IPS-18a (cell line): ENCODE measurements at regions not wholly inside any gene's neighbourhood (a gene's known extent, or its start where the extent isn't known, plus 50 kb on each side); places are given as distances from the start of the nearest gene placed in this dataset.
A peak's percentile ranks its signal among the peaks of the same experiment; 100 is the strongest.

ENCODE experiments used
- H3K27ac ChIP-seq: one replicate; pipeline ENCODE4 v1.5.1; 2013; ENCODE audit warnings: low read length
- H3K27me3 ChIP-seq: one replicate; pipeline ENCODE4 v1.6.1; 2013; ENCODE audit warnings: mild to moderate bottlenecking, low read length; ENCODE audit not compliant: control insufficient read depth, insufficient read depth
- H3K36me3 ChIP-seq: one replicate; pipeline ENCODE4 v1.6.1; 2013; ENCODE audit warnings: low read depth, low read length; ENCODE audit not compliant: control insufficient read depth
- H3K4me1 ChIP-seq: one replicate; pipeline ENCODE4 v1.6.1; 2013; ENCODE audit warnings: low read depth, low read length; ENCODE audit not compliant: control insufficient read depth
- H3K4me3 ChIP-seq: one replicate; pipeline ENCODE4 v1.5.1; 2013; ENCODE audit warnings: low read length
- H3K9ac ChIP-seq: one replicate; pipeline ENCODE4 v1.6.1; 2013; ENCODE audit warnings: mild to moderate bottlenecking, low read length, moderate library complexity
- H3K9me3 ChIP-seq: one replicate; pipeline ENCODE4 v1.6.1; 2013; ENCODE audit warnings: low read depth, low read length; ENCODE audit not compliant: control insufficient read depth

DNA sequence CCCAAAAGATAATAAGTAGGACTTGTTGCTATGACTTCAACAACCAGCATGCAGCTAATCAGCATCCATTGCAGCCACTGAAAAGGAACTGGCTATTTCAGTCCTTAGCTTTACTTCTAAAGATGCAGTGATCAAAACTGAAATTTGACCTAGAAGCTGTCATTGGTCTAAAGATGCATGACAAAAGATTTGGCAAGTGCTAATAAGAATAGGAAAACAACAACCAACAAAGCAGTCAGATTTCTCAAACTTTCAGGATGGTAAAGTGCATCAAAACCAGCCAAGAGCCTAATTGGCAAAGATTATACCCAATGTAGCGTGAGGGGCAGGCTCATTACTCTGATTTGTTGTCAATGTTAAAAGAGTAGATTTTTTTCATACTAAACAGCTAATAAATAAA, 77.1 kb upstream of the WDR17 start:
- no peaks in the 10 kb centered on the region for H3K9me3 ChIP-seq

DNA sequence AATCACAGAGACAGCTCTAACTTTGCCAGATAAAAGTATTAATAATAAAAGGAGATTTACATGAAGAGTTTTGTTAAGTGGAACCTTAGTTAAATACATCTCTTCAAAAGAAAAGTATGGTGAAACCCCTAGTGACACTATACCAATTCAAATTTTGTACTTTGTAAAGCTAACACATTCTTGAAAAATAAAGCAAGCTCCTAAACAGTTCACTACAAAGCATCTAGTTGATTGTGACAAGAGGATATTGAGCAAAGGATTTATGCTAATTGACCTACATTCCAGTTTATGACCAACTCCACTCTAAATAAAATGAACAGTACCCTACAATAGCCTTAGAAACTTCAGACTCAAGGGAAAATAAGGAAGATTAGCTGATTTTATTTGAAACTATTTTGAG, 69.4 kb upstream of the WDR17 start:
- no peak overlapping the region for H3K4me3 ChIP-seq
- no peak overlapping the region for H3K27ac ChIP-seq
- H3K9ac ChIP-seq = no peak overlapping the region
- H3K27me3 ChIP-seq = peaks cover 9% of the 10 kb centered on the region
- peaks cover 32% of the 10 kb centered on the region for H3K4me1 ChIP-seq
- H3K9me3 ChIP-seq = no peaks in the 10 kb centered on the region
- H3K36me3 ChIP-seq = no peaks in the 10 kb centered on the region

More for the DNA sequence above, 77.1 kb upstream of the WDR17 start:
- H3K27me3 ChIP-seq = no peaks in the 10 kb centered on the region
- H3K9ac ChIP-seq = no peak overlapping the region
- H3K4me1 ChIP-seq = peaks cover 10% of the 10 kb centered on the region
- no peak overlapping the region for H3K4me3 ChIP-seq
- no peak overlapping the region for H3K27ac ChIP-seq
- H3K36me3 ChIP-seq = no peaks in the 10 kb centered on the region

DNA sequence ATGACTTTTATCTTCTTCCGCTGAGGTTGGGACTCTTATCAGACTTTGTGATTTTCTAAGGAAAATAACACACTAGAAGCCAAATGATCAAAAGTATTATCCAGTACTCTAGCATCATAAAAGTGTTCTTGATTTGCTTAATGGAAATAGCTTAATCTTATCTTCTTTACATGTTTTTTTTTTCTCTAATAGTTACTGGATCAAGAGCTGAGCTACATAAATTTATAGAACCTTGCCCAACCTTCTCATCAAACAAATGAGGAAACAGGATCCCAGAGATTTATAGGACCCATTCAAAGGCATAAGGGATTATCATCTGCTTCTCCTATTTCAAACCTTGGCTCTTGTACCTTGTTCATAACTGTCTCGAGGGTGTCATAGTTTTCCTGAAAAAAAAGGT, 68.3 kb upstream of the WDR17 start:
- Histone ChIP-seq H3K27ac (no peak overlapping the region), H3K4me3 (no peak overlapping the region), H3K9ac (no peak overlapping the region), H3K4me1 (peaks cover 32% of the 10 kb centered on the region), H3K9me3 (no peaks in the 10 kb centered on the region), H3K36me3 (no peaks in the 10 kb centered on the region), H3K27me3 (peaks cover 17% of the 10 kb centered on the region)

DNA sequence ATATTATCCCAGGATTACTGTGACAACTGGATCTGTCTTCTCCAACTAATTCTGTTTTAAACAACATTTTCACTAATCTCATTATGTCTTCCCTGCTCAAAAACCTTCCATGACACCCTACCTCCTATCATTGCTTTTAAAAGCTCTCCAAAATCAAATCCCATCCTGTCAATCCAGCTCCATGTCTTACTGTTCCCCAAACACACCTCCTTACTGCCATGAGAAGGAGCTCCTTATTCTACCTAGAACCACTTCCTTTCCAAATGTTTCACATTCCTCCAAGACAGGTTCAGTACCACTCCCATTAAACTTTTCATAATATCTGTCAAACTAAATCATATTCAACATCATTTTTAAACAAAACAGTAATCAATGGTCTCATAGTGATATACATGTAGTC, 66.9 kb upstream of the WDR17 start:
- H3K9ac ChIP-seq = no peak overlapping the region
- peaks cover 35% of the 10 kb centered on the region for H3K4me1 ChIP-seq
- no peak overlapping the region for H3K27ac ChIP-seq
- no peaks in the 10 kb centered on the region for H3K9me3 ChIP-seq
- peaks cover 29% of the 10 kb centered on the region for H3K27me3 ChIP-seq
- no peaks in the 10 kb centered on the region for H3K36me3 ChIP-seq
- H3K4me3 ChIP-seq = peak overlapping the region; percentile 13

DNA sequence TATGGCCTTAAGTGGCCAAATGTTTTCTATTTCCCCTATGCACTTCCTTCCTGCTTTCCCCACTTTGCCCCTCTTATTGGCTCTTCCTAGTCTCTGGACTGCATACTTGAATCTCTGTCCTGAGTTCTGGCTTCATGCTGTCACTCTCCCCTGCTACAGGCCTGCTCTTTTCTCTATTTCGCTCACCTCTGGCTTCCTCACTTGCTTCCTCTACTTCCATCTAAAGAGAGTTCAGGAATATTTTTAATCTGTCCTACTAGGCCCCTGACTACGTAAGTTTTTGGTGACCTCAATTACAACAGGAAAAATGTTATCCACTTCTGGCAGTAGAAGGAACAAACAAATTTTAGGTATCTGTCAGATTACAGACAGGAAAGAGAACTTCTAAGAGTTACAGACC, 65.7 kb upstream of the WDR17 start:
- Histone ChIP-seq H3K4me3 (no peak overlapping the region), H3K27ac (no peak overlapping the region), H3K9ac (no peak overlapping the region), H3K27me3 (peaks cover 29% of the 10 kb centered on the region), H3K9me3 (no peaks in the 10 kb centered on the region), H3K36me3 (no peaks in the 10 kb centered on the region), H3K4me1 (peaks cover 35% of the 10 kb centered on the region)

DNA sequence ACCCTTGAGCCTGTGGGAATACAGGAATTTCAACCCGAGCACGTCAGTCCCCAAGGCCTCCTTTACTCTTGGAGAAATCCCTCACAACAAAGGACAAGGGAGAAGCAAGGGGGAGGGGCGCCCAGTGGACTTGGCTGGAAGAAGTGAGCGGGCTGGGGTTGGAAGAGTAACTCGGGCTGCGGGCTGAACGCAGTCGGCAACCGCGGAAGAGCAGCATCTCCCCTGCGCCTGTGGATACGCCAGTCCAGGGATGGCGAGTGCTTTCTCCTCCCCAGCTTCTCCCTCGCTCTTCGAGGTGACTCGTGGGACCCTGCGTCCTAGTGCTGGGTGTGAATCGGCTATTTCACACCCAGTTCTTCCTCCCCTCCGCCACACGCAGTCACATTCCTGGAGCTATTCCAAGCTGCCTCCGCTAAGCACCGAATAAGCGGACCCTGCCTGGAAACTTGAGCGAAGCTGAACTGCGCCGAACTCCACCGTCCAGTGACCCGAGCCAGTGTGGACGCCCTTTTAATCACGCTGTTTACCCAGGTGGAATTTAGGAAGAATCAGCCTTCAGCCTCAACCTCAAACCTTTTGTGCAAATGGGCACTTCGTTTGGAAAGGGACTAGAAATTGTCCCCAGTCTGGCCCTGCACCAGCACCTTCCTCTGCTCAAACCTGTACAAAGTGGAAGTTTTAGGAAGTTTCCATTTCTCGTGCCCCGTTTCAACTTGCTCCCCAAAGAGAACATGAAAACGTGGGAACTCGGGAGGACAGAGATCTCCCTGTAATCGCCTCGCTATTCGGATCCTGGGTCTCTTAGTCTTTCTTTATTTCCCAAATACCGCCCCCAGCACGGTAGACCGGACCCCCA, 64.3 kb upstream of the WDR17 start:
- Histone ChIP-seq H3K27me3 (peaks cover 29% of the 10 kb centered on the region), H3K9ac (peak overlapping the region; percentile 67), H3K4me1 (peaks cover 28% of the 10 kb centered on the region), H3K36me3 (no peaks in the 10 kb centered on the region), H3K4me3 (peak overlapping the region; percentile 97), H3K9me3 (no peaks in the 10 kb centered on the region), H3K27ac (no peak overlapping the region)

DNA sequence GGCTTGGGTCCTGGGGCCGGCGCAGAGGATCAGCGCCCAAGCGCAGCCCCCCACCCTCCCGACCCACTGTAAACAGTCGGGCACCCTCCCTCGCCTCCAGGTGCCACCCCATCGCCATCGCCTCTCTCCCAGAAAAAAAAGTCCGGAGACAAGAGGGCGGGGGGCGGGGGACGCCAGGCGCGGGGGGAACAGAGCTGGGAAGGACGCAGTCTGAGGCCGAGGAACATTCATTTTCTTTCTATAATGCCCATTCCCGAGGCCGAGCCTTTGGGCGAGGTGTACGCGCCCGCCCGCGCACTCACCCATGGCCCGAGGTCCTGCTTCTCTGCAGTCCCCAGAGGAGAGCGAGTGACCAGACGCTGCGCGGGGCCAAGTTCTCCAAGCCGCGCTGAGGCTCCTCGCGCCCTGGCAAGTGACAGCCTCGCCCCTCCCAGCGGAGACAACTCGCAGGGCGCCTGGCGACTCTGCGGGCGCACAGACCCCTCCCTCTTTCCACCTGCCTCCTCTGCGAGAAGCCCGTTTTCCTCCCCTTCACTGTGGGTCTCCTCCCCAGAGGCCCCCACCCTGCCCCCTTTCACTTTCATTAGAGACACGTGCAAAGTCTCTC, 63.5 kb upstream of the WDR17 start:
- peak overlapping the region; percentile 97 for H3K4me3 ChIP-seq

DNA sequence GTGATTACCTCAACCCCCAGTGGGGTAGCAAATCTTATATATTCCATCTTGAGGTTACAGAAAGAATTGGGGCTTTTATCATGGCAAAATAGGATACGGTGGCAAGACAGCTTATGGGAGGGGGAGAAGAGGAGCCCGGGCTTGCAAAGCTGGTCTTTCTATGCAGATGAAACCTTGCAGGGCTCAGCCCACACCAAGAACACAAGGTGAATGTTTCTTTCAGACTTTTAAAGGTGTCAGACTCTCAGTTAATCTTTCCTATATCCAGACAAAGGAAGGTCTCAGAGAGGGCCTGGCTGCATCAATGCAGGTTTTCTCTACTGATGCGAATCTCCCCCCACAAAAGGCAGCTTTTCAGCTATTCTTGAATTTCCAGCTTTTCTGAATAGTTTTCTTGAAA, 59.9 kb upstream of the WDR17 start:
- peaks cover 21% of the 10 kb centered on the region for H3K27me3 ChIP-seq
- H3K4me3 ChIP-seq = no peak overlapping the region
- no peaks in the 10 kb centered on the region for H3K9me3 ChIP-seq
- H3K9ac ChIP-seq = no peak overlapping the region
- no peaks in the 10 kb centered on the region for H3K36me3 ChIP-seq
- no peak overlapping the region for H3K27ac ChIP-seq
- H3K4me1 ChIP-seq = peaks cover 6% of the 10 kb centered on the region

More for the DNA sequence above, 63.5 kb upstream of the WDR17 start:
- peaks cover 26% of the 10 kb centered on the region for H3K4me1 ChIP-seq
- no peak overlapping the region for H3K27ac ChIP-seq
- H3K9ac ChIP-seq = peak overlapping the region; percentile 67
- H3K27me3 ChIP-seq = peaks cover 29% of the 10 kb centered on the region
- H3K9me3 ChIP-seq = no peaks in the 10 kb centered on the region
- no peaks in the 10 kb centered on the region for H3K36me3 ChIP-seq

DNA sequence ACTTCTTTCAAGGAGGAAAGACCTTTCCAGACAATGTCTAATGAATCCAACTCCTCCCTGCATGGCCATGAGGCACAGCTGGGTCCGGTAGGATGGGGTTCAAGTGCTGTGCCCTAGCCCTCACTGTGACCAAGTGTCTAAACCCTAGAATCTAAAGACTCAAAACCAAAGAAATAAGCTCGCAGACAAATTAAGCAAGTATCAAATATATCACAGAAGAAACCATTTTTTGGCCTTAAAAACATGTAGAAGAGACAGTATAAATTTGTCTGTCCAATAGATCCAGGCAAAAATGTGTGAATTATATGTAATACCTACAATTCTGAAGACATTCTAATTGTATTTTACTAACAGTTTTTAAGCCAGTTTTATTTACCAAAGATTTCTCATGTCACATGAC, 56.4 kb upstream of the WDR17 start:
- Histone ChIP-seq H3K36me3 (no peaks in the 10 kb centered on the region), H3K4me3 (no peak overlapping the region), H3K27me3 (no peaks in the 10 kb centered on the region), H3K4me1 (no peaks in the 10 kb centered on the region), H3K9ac (no peak overlapping the region), H3K27ac (no peak overlapping the region), H3K9me3 (no peaks in the 10 kb centered on the region)

DNA sequence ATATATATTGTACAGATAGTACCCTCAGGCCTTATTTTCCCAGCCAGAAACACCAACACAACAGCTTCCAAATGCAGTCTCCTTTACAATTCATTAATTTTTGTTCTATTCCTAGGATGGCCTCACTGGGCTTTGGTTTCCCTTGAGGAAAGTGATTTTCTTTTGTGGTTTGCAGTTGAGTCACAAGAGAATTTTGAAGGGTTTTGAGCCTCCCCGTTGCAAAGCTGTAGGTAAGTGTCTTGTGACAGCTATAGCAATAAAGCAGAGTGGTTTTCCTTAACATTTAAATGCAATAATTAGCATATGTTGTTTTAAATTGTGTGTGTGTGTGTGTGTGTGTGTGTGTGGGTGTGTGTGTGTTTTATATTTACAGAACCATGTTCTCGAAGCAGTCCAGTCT, 54.1 kb upstream of the WDR17 start:
- no peak overlapping the region for H3K4me3 ChIP-seq
- H3K27ac ChIP-seq = no peak overlapping the region
- no peaks in the 10 kb centered on the region for H3K4me1 ChIP-seq
- no peak overlapping the region for H3K9ac ChIP-seq
- no peaks in the 10 kb centered on the region for H3K9me3 ChIP-seq
- H3K36me3 ChIP-seq = no peaks in the 10 kb centered on the region
- H3K27me3 ChIP-seq = no peaks in the 10 kb centered on the region

DNA sequence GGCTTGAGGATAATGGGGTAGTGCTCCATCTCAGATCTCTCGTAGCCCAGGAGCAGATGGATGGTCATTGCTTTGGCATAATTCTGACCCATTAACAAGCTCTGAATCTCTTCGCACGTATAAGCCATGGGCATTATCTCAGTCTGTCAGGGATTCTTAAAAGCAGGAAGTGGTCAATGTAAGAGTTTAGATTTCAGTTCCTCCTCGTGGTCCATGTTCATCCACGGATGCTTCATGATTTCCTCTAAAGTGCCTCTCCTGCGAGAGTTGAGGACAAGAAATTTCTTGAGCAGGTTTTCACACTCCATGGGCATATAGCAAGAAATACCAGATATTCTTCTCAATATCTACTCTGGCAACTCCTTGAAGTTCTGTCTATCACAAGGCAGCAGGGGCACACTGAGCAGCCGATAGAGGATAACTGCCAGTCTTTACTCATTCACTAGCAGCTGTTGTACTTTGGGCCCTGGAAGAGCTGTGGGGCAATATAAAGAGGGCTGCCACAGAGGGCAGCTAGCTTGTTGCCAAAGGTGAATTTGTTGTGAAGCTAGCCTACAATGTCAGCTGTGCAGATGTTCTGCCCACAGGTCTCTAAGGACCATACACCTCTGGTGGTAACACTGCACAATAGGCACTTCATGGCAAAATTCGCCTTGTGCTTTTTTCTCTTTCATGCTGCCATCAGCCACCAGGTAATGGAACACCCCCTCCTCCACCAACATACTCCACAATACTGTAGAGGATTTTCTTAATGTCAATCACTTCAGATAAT, 52.0 kb upstream of the WDR17 start:
- no peaks in the 10 kb centered on the region for H3K4me1 ChIP-seq
- no peaks in the 10 kb centered on the region for H3K9me3 ChIP-seq
- no peak overlapping the region for H3K27ac ChIP-seq
- no peak overlapping the region for H3K9ac ChIP-seq
- no peak overlapping the region for H3K4me3 ChIP-seq
- no peaks in the 10 kb centered on the region for H3K36me3 ChIP-seq
- no peaks in the 10 kb centered on the region for H3K27me3 ChIP-seq
